SU-DHL-6 (cell line): ENCODE measurements at regions not wholly inside any gene's neighbourhood (a gene's known extent, or its start where the extent isn't known, plus 50 kb on each side); places are given as distances from the start of the nearest gene placed in this dataset.

ENCODE experiments used
- H2AFZ ChIP-seq: fragments of 200-600 bp; sonication (generic); 2 replicates; pipeline ENCODE4 v1.6.1; 2014; ENCODE audit warnings: low read depth, mild to moderate bottlenecking, moderate library complexity, mixed read lengths, antibody characterized with exemption, low read length; ENCODE audit not compliant: severe bottlenecking
- H3F3A ChIP-seq: fragments of 200-600 bp; shearing (Covaris generic); 2 replicates; pipeline ENCODE4 v1.6.0; 2016; ENCODE audit warnings: antibody characterized with exemption, mild to moderate bottlenecking; ENCODE audit not compliant: insufficient read depth
- H3K27ac ChIP-seq: fragments of 200-600 bp; sonication (generic); 2 replicates; pipeline ENCODE4 v1.5.1; 2016; ENCODE audit warnings: low read depth, mild to moderate bottlenecking, low read length, moderate library complexity, mixed read lengths
- H3K27me3 ChIP-seq: fragments of 200-600 bp; sonication (generic), shearing (Covaris generic); 2 replicates; pipeline ENCODE4 v1.6.0; 2014; ENCODE audit warnings: mild to moderate bottlenecking, low read length
- H3K36me3 ChIP-seq: fragments of 200-600 bp; sonication (generic); 2 replicates; pipeline ENCODE4 v1.6.1; 2014; ENCODE audit warnings: mild to moderate bottlenecking, low read length, mixed read lengths
- H3K4me2 ChIP-seq: fragments of 300-600, 200-600 bp; shearing (Covaris generic), sonication (generic); 2 replicates; pipeline ENCODE4 v1.6.0; 2014; ENCODE audit warnings: low read length, low read depth, mild to moderate bottlenecking; ENCODE audit not compliant: poor library complexity, severe bottlenecking
- H3K4me3 ChIP-seq: fragments of 200-600 bp; sonication (generic); 2 replicates; pipeline ENCODE4 v1.5.1; 2014; ENCODE audit warnings: antibody characterized with exemption, low read length, mild to moderate bottlenecking, mixed read lengths; ENCODE audit not compliant: insufficient read depth, poor library complexity, severe bottlenecking
- H3K79me2 ChIP-seq: fragments of 200-600 bp; sonication (generic); 2 replicates; pipeline ENCODE4 v1.6.1; 2014; ENCODE audit warnings: mild to moderate bottlenecking, low read length, moderate library complexity; ENCODE audit not compliant: insufficient read depth
- H3K9ac ChIP-seq: fragments of 200-600 bp; sonication (generic); 2 replicates; pipeline ENCODE4 v1.7.0; 2014; ENCODE audit warnings: mild to moderate bottlenecking, low read length
- H3K9me2 ChIP-seq: fragments of 200-600 bp; sonication (generic); replicated peaks from 2 replicates; pipeline ENCODE4 v1.6.1; 2014; ENCODE audit warnings: low read length; ENCODE audit not compliant: insufficient read depth
- H3K9me3 ChIP-seq: fragments of 200-600 bp; sonication (generic); 2 replicates; pipeline ENCODE4 v1.6.1; 2014; ENCODE audit warnings: low read length, mixed read lengths; ENCODE audit not compliant: insufficient read depth
- H4K20me1 ChIP-seq: fragments of 200-600 bp; sonication (generic); 2 replicates; pipeline ENCODE4 v1.6.1; 2014; ENCODE audit warnings: low read depth, mild to moderate bottlenecking, antibody characterized with exemption, low read length, moderate library complexity, mixed read lengths
- CTCF ChIP-seq: fragments of 200-600 bp; sonication (generic); IDR thresholded peaks from one replicate; pipeline ENCODE4 v1.5.1; 2017; ENCODE audit warnings: antibody characterized with exemption, mild to moderate bottlenecking, low read length, moderate library complexity; ENCODE audit not compliant: insufficient read depth, poor library complexity, severe bottlenecking
- EZH2phosphoT487 ChIP-seq: fragments of 200-600 bp; sonication (generic), shearing (Covaris generic); conservative IDR thresholded peaks from 2 replicates; pipeline ENCODE4 v1.6.1; 2018; ENCODE audit warnings: mild to moderate bottlenecking, antibody characterized with exemption, low read length, moderate library complexity, mixed read lengths

GRCh38 chr20:52404671-52405070 is 213.1 kb upstream of the ZFP64 start:
- Histone ChIP-seq H3K79me2 (no peaks in the 10 kb centered on the region), H3F3A (no peaks in the 10 kb centered on the region), H3K9me2 (no peaks in the 10 kb centered on the region), H3K27me3 (no peaks in the 10 kb centered on the region), H2AFZ (no peak overlapping the region), H3K36me3 (no peaks in the 10 kb centered on the region), H3K27ac (no peak overlapping the region), H3K9ac (no peak overlapping the region), H3K4me2 (no peak overlapping the region), H4K20me1 (no peaks in the 10 kb centered on the region), H3K4me3 (no peak overlapping the region), H3K9me3 (no peaks in the 10 kb centered on the region)
- TF ChIP-seq CTCF, result no peak
- no peak for TF ChIP-seq EZH2phosphoT487

GRCh38 chr20:52402950-52403349 is 211.4 kb upstream of the ZFP64 start:
- Histone ChIP-seq H4K20me1 (no peaks in the 10 kb centered on the region), H3K36me3 (no peaks in the 10 kb centered on the region), H3K79me2 (no peaks in the 10 kb centered on the region), H3K4me3 (no peak overlapping the region), H3K9ac (no peak overlapping the region), H3K27me3 (no peaks in the 10 kb centered on the region), H3K9me3 (no peaks in the 10 kb centered on the region), H3F3A (no peaks in the 10 kb centered on the region), H3K27ac (no peak overlapping the region), H3K4me2 (no peak overlapping the region), H3K9me2 (no peaks in the 10 kb centered on the region), H2AFZ (no peak overlapping the region)
- TF ChIP-seq EZH2phosphoT487 (no peak), CTCF (no peak)

- no peak overlapping the region for H3K4me3 ChIP-seq
- TF ChIP-seq CTCF, result no peak
- no peak for TF ChIP-seq EZH2phosphoT487
- no peaks in the 10 kb centered on the region for H3K36me3 ChIP-seq
- no peaks in the 10 kb centered on the region for H3K79me2 ChIP-seq
- no peak overlapping the region for H3K9ac ChIP-seq
- no peaks in the 10 kb centered on the region for H3K27me3 ChIP-seq
- H3K9me2 ChIP-seq, result no peaks in the 10 kb centered on the region
- H3K4me2 ChIP-seq, result no peak overlapping the region
- no peaks in the 10 kb centered on the region for H4K20me1 ChIP-seq
- no peaks in the 10 kb centered on the region for H3K9me3 ChIP-seq
- no peak overlapping the region for H3K27ac ChIP-seq
- no peak overlapping the region for H2AFZ ChIP-seq
- H3F3A ChIP-seq, result no peaks in the 10 kb centered on the region
These were observed 210.9 kb upstream of the ZFP64 start for GRCh38 chr20:52402514-52402913.

- TF ChIP-seq CTCF (no peak), EZH2phosphoT487 (no peak)
- Histone ChIP-seq H3K4me2 (no peak overlapping the region), H4K20me1 (no peaks in the 10 kb centered on the region), H3F3A (no peaks in the 10 kb centered on the region), H3K27ac (no peak overlapping the region), H3K79me2 (no peaks in the 10 kb centered on the region), H3K27me3 (no peaks in the 10 kb centered on the region), H3K4me3 (no peak overlapping the region), H3K36me3 (no peaks in the 10 kb centered on the region), H3K9ac (no peak overlapping the region), H2AFZ (no peak overlapping the region), H3K9me3 (no peaks in the 10 kb centered on the region), H3K9me2 (no peaks in the 10 kb centered on the region)
These were observed 209.9 kb upstream of the ZFP64 start for GRCh38 chr20:52401431-52401830.
